NCI-H526 treated with DMSO at 0.1 percent for 48 hours (cell line): ENCODE measurements at regions not wholly inside any gene's neighbourhood (a gene's known extent, or its start where the extent isn't known, plus 50 kb on each side); places are given as distances from the start of the nearest gene placed in this dataset.

Source experiments
- DNase-seq: peaks from one replicate; lab custom pipeline; 2025; lab: John Stamatoyannopoulos, UW

GRCh38 chr18:59752666-59753065, 55.4 kb upstream of the CCBE1 start:
- no peak for DNase-seq

- no peak for DNase-seq
Measured at GRCh38 chr18:59751186-59751585, 54.0 kb upstream of the CCBE1 start.

DNA sequence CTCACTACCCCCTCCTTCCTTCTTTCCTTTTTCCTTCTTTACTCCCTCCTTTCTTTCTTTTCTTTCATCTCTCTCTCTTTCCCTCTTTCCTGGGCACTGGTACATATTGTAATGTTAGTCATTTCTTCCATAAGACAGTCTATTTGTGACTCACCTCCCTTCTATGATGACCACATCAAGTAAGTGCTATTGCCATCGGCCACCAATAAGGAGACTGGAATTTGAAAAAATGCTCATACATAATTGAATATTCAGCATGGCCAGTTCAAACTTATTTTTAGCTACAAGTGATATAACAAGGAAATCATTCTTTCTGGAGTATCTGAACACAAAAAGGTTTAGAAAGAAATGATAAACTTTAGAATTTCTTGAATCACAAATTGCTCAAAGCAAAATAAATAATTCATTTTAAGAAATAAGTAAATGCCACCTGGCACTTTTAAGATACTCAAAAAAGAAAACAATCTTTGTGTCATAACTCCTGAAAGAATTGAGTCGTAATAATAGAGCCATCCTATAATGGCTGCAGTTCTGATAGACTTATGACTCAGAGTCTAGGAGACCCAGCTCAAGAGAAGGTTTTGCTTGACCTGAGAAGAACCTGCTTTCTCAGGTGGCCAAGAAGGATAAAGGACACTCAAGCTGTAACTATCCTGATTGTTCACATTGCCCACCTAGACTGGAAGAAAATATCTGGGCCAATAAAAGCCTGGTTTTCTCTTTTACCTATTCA, 51.6 kb upstream of the CCBE1 start:
- DNase-seq = no peak
